Keratinocyte (primary cell): ENCODE measurements at regions not wholly inside any gene's neighbourhood (a gene's known extent, or its start where the extent isn't known, plus 50 kb on each side); places are given as distances from the start of the nearest gene placed in this dataset.
"Not testable (repeated sequence)": the region's sequence is repeated elsewhere in the genome, so short reads cannot be mapped to it uniquely, and the experiment has no call there.

Source experiments
- DNase-seq: peaks from one replicate; pipeline ENCODE4 v3.0.0-alpha.2; 2011; ENCODE audit warnings: low read depth, missing footprints, low spot score
- FAIRE-seq: peaks from 2 replicates; lab custom pipeline; 2011; peaks lifted over from hg19 to GRCh38; lab: Jason Lieb, UNC
- H2AFZ ChIP-seq: 2 replicates; pipeline ENCODE4 v1.6.0; 2012; ENCODE audit warnings: low read length, control low read depth, inconsistent platforms; ENCODE audit not compliant: control insufficient read depth
- H3K27ac ChIP-seq: 2 replicates; pipeline ENCODE4 v1.5.1; 2011; ENCODE audit warnings: low read length; ENCODE audit not compliant: control insufficient read depth, insufficient read depth
- H3K27me3 ChIP-seq: 3 replicates; pipeline ENCODE4 v1.6.0; 2011; ENCODE audit warnings: low read length; ENCODE audit not compliant: control insufficient read depth, insufficient read depth; ENCODE audit errors: extremely low read depth
- H3K36me3 ChIP-seq, 2 experiments: 2 replicates in 1 of 2; 3 replicates in 1 of 2; pipeline ENCODE4 v1.5.1; 2011; ENCODE audit warnings: low read length in 2 of 2, mild to moderate bottlenecking in 1 of 2; ENCODE audit not compliant: control insufficient read depth in 2 of 2, insufficient read depth in 2 of 2; ENCODE audit errors: extremely low read depth in 1 of 2
- H3K4me1 ChIP-seq: 3 replicates; pipeline ENCODE4 v1.5.1; 2011; ENCODE audit warnings: low read length; ENCODE audit not compliant: control insufficient read depth, insufficient read depth; ENCODE audit errors: extremely low read depth
- H3K4me2 ChIP-seq: 3 replicates; pipeline ENCODE4 v1.6.0; 2011; ENCODE audit warnings: low read depth, low read length; ENCODE audit not compliant: control insufficient read depth, insufficient read depth; ENCODE audit errors: extremely low read depth
- H3K4me3 ChIP-seq, 3 experiments: fragments of 200-600 bp in 1 of 3; sonication (generic) in 1 of 3; 2 replicates in 2 of 3; 3 replicates in 1 of 3; pipeline ENCODE4 v1.5.1; 2011 to 2016; ENCODE audit warnings: low read length in 3 of 3, mild to moderate bottlenecking in 3 of 3, control low read depth in 2 of 3, inconsistent platforms in 1 of 3, low read depth in 1 of 3, mixed read lengths in 1 of 3, mixed run types in 1 of 3, moderate library complexity in 1 of 3; ENCODE audit not compliant: control insufficient read depth in 2 of 3, insufficient read depth in 2 of 3; ENCODE audit errors: extremely low read depth in 1 of 3
- H3K79me2 ChIP-seq: 2 replicates; pipeline ENCODE4 v1.6.0; 2012; ENCODE audit warnings: low read length; ENCODE audit not compliant: control insufficient read depth, insufficient read depth
- H3K9ac ChIP-seq: 3 replicates; pipeline ENCODE4 v1.6.0; 2011; ENCODE audit warnings: low read length; ENCODE audit not compliant: control insufficient read depth, insufficient read depth; ENCODE audit errors: extremely low read depth
- H3K9me1 ChIP-seq: 3 replicates; pipeline ENCODE4 v1.6.0; 2011; ENCODE audit warnings: low read length; ENCODE audit not compliant: control insufficient read depth, insufficient read depth; ENCODE audit errors: extremely low read depth
- H3K9me3 ChIP-seq: 2 replicates; pipeline ENCODE4 v1.5.1; 2012; ENCODE audit warnings: low read depth, low read length; ENCODE audit not compliant: control insufficient read depth
- H4K20me1 ChIP-seq: 3 replicates; pipeline ENCODE4 v1.6.0; 2011; ENCODE audit warnings: low read length; ENCODE audit not compliant: control insufficient read depth, insufficient read depth; ENCODE audit errors: extremely low read depth
- CTCF ChIP-seq, 3 experiments: IDR thresholded peaks in 1 of 3; conservative IDR thresholded peaks in 1 of 3; optimal IDR thresholded peaks in 1 of 3; 2 replicates in 2 of 3; 3 replicates in 1 of 3; pipeline versions ENCODE3 to v1.5.1; 2011; ENCODE audit warnings: low read length in 3 of 3, mild to moderate bottlenecking in 3 of 3, moderate library complexity in 2 of 3, control low read depth in 1 of 3, inconsistent platforms in 1 of 3; ENCODE audit not compliant: insufficient read depth in 2 of 3; ENCODE audit errors: extremely low read depth in 1 of 3
- EZH2 ChIP-seq: IDR thresholded peaks from one replicate; pipeline ENCODE4 v1.6.1; 2012; ENCODE audit warnings: inconsistent platforms, mild to moderate bottlenecking, low read length, moderate library complexity
- dilution Hi-C: fragments of 300-500 bp; cut with MboI; formaldehyde crosslinking; loops from one replicate; pipeline ENCODE4 v1.7.0; 2020; ENCODE audit warnings: low sequenced_read_pairs; ENCODE audit not compliant: extremely low pct_ligation_motif_present

DNA sequence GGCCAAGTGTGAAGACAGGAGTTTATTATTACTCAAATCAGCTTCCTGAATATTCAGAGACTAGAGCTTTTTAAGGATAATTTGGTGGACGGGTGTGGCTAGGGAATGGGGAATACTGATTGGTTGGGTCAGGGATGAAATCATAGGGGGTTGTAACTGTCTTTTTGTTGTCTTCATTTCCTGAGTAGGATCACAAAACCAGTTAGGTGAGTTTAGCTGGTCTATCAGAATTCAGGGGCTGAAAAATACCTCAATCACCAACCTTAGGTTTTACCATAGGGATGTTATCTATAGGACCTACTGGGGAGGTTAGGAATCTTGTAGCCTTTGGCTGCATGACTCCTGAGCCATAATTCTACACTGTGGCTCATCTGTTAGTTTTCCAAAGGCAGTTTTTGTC is 235.8 kb downstream of the YTHDC2 start:
- Histone ChIP-seq H2AFZ (peak overlapping the region; percentile 44), H3K36me3 (no peaks in the 10 kb centered on the region), H4K20me1 (no peaks in the 10 kb centered on the region), H3K9ac (no peak overlapping the region), H3K9me3 (no peaks in the 10 kb centered on the region), H3K9me1 (no peaks in the 10 kb centered on the region), H3K27ac (no peak overlapping the region), H3K4me1 (peaks cover 3% of the 10 kb centered on the region), H3K4me3 (no peak overlapping the region), H3K79me2 (no peaks in the 10 kb centered on the region), H3K4me2 (no peak overlapping the region), H3K27me3 (no peaks in the 10 kb centered on the region)
- TF ChIP-seq EZH2 (no peak), CTCF (optimal IDR thresholded peaks at IDR 0.05 in 1 of 3, IDR thresholded peaks at IDR 0.05 in 1 of 3, conservative IDR thresholded peaks at IDR 0.05 in 1 of 3; ENCODE audit: extremely low read depth in 1 of 3, insufficient read depth in 2 of 3, low read length in 3 of 3) (no peak)
- dilution Hi-C loops, result no loop called here
- DNase-seq (no peak), FAIRE-seq (peak; percentile 9)

- DNase-seq, H3K27me3 ChIP-seq, H3K79me2 ChIP-seq, FAIRE-seq, dilution Hi-C loops, H3K4me2 ChIP-seq, H3K4me1 ChIP-seq, H3K9me3 ChIP-seq, H3K4me3 ChIP-seq, H4K20me1 ChIP-seq, H3K27ac ChIP-seq, H2AFZ ChIP-seq, H3K36me3 ChIP-seq, H3K9me1 ChIP-seq, H3K9ac ChIP-seq: not testable (repeated sequence)
These were observed 239.7 kb downstream of the YTHDC2 start for GRCh38 chr5:113753182-113753581.

DNA sequence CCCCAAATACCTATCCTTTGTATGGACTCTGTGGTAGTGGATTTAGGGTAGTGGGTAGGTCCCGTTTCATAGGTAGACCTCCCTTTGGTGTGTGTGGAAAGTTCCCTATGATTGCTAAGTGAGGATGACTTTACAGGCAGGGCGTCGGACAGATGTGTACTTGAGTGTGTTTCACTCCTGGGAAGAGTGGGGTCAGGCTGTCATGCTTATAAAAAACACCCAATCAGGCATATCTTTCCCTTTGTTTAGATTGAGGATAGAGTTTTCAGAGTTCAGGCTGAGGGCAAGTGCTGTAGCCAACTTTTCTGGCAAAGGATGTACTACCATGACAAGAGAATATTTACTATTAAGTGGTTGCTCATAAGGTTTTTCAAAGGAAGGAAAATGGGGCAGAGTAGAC is 242.0 kb downstream of the YTHDC2 start:
- Histone ChIP-seq H3K9me3 (no peaks in the 10 kb centered on the region), H3K4me3 (no peak overlapping the region), H3K27ac (no peak overlapping the region), H3K36me3 (no peaks in the 10 kb centered on the region), H3K4me1 (no peaks in the 10 kb centered on the region), H3K79me2 (no peaks in the 10 kb centered on the region), H4K20me1 (no peaks in the 10 kb centered on the region), H3K9ac (no peak overlapping the region), H3K9me1 (no peaks in the 10 kb centered on the region), H2AFZ (no peak overlapping the region), H3K27me3 (no peaks in the 10 kb centered on the region), H3K4me2 (no peak overlapping the region)
- FAIRE-seq (no peak), DNase-seq (no peak)
- dilution Hi-C loops, result no loop called here
- TF ChIP-seq EZH2, result no peak
- TF ChIP-seq CTCF (optimal IDR thresholded peaks at IDR 0.05 in 1 of 3, IDR thresholded peaks at IDR 0.05 in 1 of 3, conservative IDR thresholded peaks at IDR 0.05 in 1 of 3; ENCODE audit: extremely low read depth in 1 of 3, insufficient read depth in 2 of 3, low read length in 3 of 3), result no peak
